GM19043 (cell line): ENCODE measurements at regions not wholly inside any gene's neighbourhood (a gene's known extent, or its start where the extent isn't known, plus 50 kb on each side); places are given as distances from the start of the nearest gene placed in this dataset.

Experiments used
- ATAC-seq: cut with Tn5 transposase; IDR thresholded peaks from one replicate; pipeline ENCODE4 v1.9.1; 2021; ENCODE audit warnings: low read depth; ENCODE audit not compliant: unreplicated experiment

GRCh38 chr1:244217711-244218110 lies 166.6 kb downstream of the ZBTB18 start:
- no peak for ATAC-seq

DNA sequence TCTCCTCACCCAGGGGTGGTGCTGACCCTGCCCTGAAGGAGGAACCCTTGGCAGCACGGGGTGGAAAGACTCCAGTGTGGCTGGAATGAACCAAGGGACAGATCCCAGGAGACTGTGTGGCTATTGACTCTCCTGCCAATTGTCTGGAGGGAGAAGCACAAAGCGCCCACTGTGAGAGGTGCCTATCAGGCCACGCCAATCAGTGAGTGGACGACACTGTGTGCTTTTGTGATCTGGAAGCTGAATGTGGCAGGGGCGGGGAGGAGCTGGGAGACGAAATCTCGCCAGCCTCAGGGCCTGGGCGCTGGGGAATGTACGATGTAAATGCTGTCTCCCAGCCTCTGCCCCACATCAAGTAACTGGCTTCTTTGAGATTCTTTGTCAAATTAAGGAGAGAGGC lies 167.1 kb downstream of the ZBTB18 start:
- ATAC-seq = no peak

GRCh38 chr1:244219149-244219548 lies 168.1 kb downstream of the ZBTB18 start:
- ATAC-seq = no peak

GRCh38 chr1:244219802-244220201 lies 168.7 kb downstream of the ZBTB18 start:
- ATAC-seq = no peak

DNA sequence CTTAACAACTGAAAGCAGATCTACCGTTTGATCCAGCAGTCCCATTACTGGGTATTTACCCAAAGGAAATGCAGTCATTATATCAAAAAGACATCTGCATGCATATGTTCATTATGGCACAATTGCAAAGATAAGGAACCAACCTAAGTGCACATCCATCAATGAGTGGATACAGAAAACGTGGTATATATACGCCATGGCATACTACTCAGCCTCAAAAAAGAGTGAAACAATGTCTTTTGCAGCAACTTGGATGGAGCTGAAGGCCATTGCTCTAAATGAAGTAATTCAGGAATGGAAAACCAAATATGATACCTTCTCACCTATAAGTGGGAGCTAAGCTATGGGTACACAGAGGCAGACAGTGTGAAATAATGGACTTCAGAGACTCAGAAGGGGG lies 169.3 kb downstream of the ZBTB18 start:
- no peak for ATAC-seq

- no peak for ATAC-seq
These were observed 170.9 kb downstream of the ZBTB18 start for GRCh38 chr1:244221991-244222390.

- ATAC-seq = no peak
These were observed 173.7 kb downstream of the ZBTB18 start for GRCh38 chr1:244224487-244225430.

GRCh38 chr1:244226435-244226834 lies 175.4 kb downstream of the ZBTB18 start:
- no peak for ATAC-seq

DNA sequence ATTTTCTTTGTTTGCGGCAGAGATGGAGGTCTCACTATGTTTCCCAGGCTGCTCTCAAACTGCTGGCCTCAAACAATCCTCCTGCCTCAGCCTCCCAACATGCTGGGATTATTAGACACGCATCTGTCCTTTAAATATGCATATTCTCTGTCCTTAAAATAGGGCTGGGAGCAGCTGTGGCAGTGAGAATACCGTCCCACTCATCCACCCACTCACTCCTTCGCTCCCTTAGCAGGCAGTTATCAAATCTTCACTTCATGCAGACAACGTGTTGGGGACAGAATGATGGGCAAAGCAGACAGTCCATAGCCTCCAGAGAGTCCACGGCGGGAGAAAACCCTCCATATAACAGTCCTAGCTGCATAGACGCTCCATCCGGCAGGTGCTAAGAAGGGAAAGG lies 179.4 kb downstream of the ZBTB18 start:
- no peak for ATAC-seq

GRCh38 chr1:244231193-244231571 lies 180.1 kb downstream of the ZBTB18 start:
- no peak for ATAC-seq

DNA sequence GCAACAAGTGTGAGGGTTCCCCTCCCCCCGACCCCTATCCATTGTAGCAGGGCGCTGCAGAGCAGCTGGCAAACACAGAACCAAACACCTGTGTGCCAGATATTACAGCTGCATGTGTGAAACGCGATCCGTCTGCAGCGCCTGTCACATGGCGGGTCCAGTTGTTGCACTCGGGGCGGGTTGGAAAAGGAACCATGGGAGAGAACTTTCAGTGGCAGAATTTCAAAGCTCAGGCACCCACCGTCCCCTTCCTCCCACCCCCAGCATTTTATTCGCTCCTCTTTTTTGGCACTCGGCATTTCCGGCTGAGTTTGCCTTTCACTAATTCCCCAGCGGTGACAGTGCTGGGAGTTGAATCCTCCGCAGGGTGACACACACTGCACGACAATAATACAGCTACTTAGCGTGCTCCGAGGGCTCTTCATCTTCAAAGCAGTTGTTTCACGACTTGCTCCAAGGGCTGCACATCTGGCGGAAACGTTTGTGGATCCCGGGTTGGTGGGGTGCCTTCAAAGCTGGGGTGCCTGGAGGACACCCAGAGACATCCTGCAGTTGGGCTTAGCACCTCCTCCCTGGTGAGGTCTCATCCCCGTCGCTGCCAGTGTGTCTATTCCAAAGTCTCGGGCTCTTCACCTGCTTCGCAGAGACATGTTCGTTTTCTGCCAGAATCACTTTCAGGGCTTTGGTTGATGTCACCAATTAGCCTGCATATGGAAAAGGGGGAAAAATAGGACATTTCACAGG lies 180.7 kb downstream of the ZBTB18 start:
- no peak for ATAC-seq

DNA sequence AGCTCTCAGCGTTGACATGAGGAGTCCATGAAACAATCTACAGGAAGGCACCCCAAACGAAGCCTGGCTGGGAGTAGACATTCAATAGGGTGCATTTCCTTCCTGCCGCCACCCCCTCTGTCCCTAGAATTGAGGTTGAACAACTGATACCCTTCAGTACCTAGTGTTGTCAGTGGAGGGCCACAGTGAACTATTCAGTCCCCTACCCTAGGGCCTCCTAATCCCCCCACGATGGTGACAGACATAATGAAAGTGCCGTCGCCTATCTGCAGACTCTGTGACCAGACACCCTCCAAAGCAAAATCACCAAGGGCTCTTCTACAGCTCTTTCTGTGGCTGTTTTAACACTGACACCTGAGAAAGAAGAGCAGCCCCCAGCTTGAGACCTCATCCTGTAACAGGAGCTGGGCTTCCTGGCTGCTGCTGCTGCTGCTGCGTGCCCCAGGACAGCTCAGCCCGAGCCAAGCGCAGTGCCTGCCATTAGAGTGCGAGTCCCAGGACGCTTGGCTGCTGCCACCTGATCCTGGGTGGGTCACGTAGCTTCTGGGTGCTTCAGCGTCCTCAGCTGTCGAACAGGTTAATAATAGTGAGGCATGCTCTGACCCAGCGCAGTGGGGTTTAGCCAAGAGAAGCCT lies 183.0 kb downstream of the ZBTB18 start:
- ATAC-seq = no peak

- no peak for ATAC-seq
These were observed 184.1 kb downstream of the ZBTB18 start for GRCh38 chr1:244235157-244235556.

DNA sequence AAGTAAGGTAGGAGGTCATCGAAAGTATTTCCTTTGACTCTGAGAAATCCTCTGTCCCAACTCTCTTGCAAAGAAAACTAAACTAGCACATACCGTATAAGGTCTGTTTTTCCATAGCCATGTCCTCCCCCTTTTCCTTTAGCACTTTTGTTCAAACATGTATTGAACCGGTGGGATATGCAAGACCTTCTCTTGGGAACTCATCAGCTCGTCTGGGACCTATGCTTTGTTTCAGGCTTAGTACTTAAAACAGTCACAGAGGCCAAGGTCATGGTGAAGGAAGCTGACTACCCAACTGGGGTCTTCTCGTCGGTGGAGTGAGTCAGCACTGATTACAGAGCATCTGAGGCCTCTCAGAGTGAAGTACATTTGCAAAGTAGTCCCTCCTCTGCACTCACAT lies 185.0 kb downstream of the ZBTB18 start:
- ATAC-seq = no peak

DNA sequence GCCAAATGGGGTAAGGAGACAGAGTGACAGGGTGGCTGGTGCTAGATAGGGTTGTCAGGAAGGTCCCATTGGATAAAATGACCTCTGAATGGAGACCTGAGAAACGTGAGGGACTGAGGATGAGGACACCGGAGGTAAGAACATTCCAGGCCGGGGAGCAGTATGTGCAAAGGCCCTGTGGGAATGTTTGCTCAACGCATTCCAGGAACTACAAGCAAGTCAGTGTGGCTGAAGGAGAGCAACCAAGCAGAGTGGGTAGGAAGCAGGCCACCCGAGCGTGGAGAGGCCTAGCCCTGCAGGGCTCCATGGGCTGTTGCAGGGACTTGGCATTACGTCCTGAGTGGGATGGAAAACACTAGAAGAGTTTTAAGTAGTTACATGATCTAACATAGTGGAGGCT lies 185.6 kb downstream of the ZBTB18 start:
- no peak for ATAC-seq

- ATAC-seq = no peak
These were observed 186.4 kb downstream of the ZBTB18 start for GRCh38 chr1:244237445-244237844.

- ATAC-seq = no peak
These were observed 188.2 kb downstream of the ZBTB18 start for GRCh38 chr1:244239261-244239770.

GRCh38 chr1:244241438-244241837 lies 190.4 kb downstream of the ZBTB18 start:
- no peak for ATAC-seq

DNA sequence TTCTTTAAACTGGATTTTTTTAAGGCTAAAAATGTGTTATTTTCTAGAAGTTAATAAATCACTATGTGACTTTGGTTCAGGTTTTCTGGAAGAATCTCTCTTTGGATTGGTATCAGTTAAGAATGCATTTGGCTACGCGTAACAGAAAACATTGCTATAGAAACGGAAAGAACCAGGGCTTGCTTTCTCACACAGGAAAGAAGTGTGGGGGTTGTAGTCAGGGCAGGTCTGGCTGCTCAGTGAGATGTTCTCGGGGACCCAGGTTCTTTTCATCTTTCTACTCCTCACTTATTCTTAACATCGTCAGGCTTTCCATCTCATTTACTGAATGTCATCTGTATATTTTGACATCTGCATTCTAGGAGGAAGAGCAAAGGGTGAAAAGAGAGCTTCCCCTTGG lies 191.4 kb downstream of the ZBTB18 start:
- ATAC-seq = peak; percentile 49

- no peak for ATAC-seq
These were observed 195.3 kb downstream of the ZBTB18 start for GRCh38 chr1:244246334-244246733.

DNA sequence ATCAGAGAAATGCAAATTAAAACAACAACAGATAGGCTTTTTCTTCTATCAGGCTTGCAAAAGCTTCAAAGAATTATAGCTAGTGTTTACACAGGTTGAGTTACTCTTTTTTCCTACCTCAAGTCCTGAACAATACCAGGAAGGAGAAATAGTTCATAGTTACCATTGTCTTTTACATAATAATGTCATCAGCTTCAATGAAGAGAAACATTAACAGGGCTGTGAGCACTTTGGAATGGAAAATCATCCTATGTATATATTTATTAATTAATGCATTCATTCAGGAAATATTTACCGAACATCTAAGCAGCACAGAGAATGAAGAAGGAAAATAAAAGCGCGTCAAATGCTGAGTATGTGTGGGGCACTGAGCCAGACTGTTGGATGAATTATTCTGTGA lies 197.3 kb downstream of the ZBTB18 start:
- no peak for ATAC-seq
